GM19035 (cell line): ENCODE measurements at regions not wholly inside any gene's neighbourhood (a gene's known extent, or its start where the extent isn't known, plus 50 kb on each side); places are given as distances from the start of the nearest gene placed in this dataset.
A peak's percentile ranks its signal among the peaks of the same experiment; 100 is the strongest.
"Not testable (repeated sequence)": the region's sequence is repeated elsewhere in the genome, so short reads cannot be mapped to it uniquely, and the experiment has no call there.

Experiments used
- ATAC-seq: cut with Tn5 transposase; IDR thresholded peaks from one replicate; pipeline ENCODE4 v1.9.1; 2021; ENCODE audit not compliant: unreplicated experiment

DNA sequence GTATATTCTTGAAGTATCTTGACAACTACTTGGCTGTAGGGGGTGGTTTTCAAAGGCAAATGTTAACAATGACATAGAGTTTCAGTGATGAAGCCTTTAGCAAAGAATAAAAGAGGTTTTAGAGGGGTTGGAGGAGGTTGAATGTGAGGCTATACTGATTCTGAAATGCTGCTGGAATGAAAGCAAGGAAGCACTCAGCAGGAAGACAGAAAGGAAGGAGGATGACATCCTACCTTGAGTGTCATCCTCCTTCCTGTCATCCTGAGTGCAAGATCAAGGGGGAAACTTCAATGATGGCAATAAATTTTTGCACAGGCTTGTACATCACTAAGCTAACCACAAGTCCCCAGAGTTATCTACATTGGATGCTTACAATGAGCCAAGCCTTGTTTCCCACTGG lies 120.5 kb downstream of the APIP start:
- ATAC-seq, result no peak

DNA sequence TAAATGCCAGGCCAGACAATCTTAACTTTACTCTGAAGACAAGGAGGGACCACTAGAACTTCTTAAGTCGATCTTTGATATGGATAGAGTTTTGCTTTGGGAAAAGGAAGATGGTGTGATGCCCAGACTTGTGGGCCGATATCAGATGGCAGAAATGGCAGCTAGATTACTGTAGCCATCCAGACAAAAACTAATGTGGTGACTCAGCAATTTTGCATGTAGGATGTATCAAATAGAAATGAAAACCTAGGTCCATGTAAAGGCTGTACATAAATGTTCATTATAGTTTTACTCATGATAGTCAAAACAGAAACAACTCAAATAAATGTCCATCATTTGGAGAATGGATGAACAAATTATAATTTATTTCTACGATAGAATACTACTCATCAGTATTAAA lies 121.5 kb downstream of the APIP start:
- no peak for ATAC-seq

DNA sequence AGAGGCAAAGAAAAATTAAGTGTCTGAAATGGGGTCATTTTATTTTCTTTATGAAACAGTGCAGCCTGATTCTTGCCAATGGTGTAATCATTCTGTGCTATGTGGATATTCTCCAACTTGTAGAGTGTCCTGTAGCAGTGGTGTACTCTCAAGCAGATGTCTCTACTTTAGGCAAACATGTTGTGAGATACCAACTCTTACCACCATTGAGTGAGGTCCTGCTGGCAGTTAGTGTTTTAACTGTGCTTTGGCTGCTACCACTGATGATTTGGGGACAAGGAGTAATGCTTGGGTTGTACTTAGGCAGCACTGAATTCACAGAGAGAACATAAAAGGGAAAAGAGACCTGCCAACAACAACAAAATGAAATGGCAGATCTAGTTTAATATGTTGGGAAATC lies 122.5 kb downstream of the APIP start:
- no peak for ATAC-seq

- no peak for ATAC-seq
Observed at GRCh38 chr11:34792814-34793258, 123.3 kb downstream of the APIP start.

DNA sequence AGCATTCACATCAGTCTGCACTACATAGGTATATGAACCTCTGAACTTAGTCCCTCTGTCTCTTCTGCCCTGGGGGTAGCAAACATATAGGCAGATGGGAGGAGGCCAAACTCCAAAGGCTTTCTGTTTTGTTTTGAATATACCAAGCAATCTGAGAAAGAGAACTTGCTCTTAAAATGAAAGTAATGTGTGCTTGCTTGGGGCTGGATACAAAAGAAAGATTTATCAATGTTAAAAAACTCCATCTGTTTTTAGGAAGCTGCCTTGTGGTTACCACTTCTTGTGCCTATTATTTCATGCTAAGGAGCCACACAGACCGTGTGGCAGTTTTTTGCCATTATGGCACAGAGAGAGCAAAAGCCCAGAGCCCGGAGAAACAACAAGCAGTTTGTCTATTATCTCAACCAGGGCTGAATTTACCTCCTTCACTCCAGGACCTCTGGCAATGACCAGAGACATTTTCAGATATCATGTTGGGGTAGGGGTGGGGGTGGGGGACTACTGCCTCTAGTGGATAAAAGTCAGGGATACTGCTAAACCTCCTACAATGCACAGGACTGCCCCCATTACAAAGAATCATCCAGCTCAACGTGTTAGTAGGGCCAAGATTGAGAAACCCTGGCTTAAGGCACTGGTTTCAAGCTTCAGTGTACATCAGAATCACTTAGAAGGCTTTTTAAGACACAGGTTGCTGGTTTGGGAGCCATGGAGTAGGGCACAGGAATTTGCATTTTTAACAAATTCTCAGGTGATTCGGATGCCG lies 124.2 kb downstream of the APIP start:
- peak; percentile 49 for ATAC-seq

DNA sequence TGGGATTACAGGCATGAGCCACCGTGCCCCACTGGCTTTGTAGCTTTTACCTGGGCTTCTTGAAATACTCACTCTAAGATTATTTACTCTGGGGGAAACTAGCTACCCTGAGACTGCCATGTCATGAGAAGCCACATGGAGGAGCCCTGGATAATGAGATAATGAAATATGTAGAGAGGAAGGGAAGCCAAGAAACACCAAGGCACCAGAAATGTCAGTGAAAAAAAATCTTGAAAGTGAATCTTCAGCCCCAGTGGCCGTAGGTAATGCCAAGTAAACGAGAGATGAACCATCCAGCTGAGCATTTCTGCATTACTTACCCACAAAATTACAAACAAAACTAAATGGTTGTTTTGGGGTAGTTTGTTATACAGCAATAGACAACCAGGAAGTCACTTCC lies 125.6 kb downstream of the APIP start:
- ATAC-seq, result no peak

DNA sequence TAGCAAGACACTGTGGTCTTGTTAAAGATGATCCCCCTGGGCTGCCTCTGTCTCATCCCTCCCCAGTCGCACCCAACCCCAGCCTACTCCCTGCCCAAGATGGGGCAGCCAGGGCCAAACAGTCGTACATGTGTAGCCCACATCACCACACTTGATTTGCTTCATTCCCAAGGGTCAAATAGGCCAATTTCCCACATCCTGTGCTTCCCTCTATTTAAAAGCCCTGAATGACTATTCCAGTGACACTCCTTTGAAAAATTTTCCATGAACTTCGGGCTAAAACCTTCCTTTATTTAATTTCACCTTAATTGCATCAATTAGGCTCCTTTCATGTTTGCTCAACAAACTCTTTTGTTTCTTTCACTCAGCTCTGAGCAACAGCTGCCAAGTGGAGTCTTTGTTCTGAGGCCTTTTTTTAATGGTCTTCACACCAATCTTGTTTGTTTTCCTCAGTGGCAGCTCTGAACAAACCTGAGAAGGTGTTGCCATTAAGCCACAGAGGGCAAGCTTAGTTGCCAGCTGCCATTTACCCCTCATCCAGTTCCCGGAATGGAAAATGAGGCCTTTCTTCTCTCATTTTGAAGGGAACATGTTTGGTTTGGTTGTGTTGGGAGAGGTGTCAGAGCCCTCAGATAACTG lies 126.9 kb downstream of the APIP start:
- ATAC-seq, result no peak

- ATAC-seq, result no peak
Observed at GRCh38 chr11:34788642-34789041, 127.5 kb downstream of the APIP start.

DNA sequence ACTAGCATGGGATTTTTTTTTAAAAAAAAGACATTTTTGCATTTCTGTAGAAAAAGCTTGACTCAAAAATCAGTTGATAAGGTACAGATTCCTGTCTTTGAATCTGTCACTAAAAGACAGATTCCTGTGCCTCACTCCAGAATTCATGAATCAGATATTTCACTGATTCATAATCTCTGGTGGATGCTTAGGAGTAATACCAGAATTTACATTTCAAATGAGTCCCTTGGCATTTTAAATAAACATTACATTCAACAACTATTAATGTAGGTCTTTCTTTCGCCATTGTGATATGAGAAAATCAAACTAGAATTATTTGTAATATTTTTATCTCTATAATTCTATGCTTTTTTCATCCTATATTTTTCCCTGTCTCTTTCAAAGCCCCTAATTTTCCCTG lies 128.3 kb downstream of the APIP start:
- no peak for ATAC-seq

DNA sequence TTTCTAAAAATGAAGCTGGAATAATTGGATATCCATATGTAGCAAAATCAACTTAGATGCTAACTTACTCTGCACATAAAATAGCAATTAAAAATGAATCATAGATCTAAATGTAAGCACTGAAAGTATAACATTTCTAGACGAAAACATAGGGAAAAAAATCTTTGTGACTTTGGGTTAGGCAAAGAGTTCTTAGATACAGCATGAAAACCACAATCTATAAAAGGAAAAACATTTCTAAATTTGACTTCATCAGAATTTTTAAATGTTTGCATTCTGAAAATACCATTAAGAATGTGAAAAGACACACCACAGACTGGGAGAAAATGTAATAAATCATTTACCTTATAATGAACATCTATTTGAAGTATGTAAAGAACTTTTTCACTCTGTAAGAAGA lies 128.8 kb downstream of the APIP start:
- no peak for ATAC-seq

GRCh38 chr11:34784318-34784841 lies 131.8 kb downstream of the APIP start:
- no peak for ATAC-seq

- ATAC-seq, result no peak
Observed at GRCh38 chr11:34783816-34784317, 132.3 kb downstream of the APIP start.

GRCh38 chr11:34781826-34782225 lies 134.4 kb downstream of the APIP start:
- ATAC-seq, result not testable (repeated sequence)

DNA sequence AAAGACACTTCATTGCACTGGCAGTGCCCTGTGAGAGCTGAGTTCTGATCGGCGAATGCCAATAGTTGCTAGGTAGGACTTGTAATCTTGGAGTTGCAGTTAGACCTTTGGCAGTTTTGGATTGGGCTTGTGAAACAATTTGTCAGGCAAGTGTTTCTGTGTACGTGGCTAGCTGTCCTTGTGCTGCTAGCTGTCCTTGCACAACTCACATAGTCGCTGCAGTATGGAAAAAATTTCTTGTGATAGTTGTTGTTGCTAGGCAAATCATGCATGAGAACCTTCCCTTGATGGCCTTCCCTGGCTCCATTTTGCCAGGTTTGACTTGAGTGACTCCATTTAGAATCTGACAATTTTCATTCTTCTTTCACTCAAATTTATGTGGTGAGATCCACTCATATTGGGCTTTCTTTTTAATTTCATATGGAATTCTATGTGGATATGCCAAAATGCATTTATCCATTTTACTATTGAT lies 140.7 kb downstream of the APIP start:
- no peak for ATAC-seq

DNA sequence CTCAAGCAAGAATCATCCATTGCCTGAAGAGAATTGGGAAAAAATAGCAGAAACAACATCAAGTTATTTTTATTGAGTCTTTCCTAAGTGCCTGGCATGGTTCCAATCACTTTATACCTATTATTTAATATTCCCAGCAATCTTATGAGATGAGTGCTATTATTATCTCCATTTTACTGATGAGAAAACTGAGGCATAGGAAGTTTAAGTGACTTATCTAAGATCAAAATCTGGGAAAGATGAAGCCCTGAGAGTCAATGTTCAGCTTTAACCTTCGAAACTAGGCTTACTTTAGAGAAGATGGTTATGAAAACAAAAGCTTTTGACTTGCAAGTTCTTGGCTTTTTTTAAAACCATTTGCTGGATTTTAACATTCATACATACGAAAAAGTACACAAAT lies 141.6 kb downstream of the APIP start:
- no peak for ATAC-seq

GRCh38 chr11:34773826-34774225 lies 142.4 kb downstream of the APIP start:
- ATAC-seq, result no peak

DNA sequence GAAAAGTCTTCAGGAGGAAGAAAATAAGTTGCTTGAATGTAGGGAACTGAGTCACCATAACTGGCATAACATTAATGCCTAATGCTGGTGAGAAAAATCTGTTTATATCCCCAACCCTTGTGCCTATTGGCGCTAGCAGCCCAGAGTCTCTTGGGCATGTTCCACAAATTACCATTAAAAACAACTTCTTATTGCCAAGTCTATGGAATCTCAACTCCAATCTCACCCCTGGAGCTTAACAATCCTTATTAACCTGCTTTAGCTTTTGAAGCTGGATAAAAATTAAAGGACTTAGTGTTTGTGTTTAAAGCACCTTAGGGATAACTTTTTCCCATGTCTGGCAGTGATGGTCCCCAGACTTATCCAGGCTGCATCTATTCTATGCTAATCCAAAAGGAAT lies 143.0 kb downstream of the APIP start:
- no peak for ATAC-seq

DNA sequence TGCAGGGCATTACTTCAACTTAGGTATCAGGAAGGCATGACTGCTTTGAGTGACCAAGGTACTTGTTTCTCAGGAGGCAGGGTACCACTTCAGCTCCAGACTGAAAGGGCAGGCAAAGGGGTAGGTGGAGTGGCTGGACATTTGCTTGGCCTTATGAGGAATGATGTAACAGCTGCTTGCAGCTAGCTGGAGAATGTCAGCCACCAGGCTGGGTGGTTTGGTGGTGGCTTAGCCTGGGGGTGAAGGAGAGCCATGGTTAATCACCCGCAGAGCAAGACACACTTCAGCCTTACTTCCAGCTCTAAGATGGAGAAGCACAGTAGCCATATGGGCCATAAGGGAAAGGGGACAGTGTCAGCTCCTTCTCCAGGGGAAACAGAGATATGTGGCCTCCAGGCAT lies 146.1 kb downstream of the APIP start:
- no peak for ATAC-seq

DNA sequence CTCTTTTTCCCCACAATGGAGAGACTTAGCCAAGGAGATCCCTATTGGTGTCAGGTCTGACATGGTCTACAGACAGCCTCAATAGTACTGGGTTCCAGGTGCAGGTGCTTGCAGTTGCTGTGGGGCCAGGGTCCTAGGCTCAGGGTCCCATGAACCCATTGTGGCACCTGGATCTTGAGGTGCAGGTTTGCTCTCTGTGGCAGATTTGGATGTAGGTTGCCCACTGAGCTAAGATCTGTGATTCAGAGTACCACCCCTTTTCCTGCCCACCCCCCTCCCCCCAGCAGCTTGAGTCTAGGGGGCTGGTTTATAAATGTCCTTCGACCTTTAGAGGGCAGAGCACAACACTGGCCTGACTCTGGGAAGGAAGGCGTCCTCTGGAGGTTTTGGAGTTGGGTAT lies 147.0 kb downstream of the APIP start:
- ATAC-seq, result no peak

DNA sequence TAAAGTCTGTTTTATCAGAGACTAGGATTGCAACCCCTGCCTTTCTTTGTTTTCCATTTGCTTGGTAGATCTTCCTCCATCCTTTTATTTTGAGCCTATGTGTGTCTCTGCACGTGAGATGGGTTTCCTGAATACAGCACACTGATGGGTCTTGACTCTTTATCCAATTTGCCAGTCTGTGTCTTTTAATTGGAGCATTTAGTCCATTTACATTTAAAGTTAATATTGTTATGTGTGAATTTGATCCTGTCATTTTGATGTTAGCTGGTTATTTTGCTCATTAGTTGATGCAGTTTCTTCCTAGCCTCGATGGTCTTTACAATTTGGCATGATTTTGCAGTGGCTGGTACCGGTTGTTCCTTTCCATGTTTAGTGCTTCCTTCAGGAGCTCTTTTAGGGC lies 141.7 kb downstream of the EHF start:
- not testable (repeated sequence) for ATAC-seq

- ATAC-seq, result no peak
Observed at GRCh38 chr11:34758262-34758661, 137.4 kb downstream of the EHF start.

DNA sequence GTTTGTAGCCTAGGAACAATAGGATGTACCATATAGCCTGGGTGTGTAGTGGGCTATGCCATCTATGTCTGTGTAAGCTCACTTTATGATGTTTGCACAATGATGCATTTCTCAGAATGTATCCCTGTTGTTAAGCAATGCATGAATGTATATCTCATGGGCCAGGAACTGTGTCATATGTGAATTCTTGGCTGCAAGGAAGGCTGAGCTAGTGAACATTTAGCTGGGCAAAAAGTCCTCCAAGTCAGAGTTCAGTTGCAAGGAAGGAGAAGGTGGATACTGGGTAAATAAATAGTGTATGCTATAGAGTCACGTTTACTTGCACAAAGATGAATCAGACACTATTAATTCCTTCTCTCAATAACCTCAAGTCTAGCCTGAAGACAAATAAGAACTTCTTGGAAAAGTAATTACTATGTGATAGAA lies 136.1 kb downstream of the EHF start:
- no peak for ATAC-seq
